EL (cell line): ENCODE measurements at regions not wholly inside any gene's neighbourhood (a gene's known extent, or its start where the extent isn't known, plus 50 kb on each side); places are given as distances from the start of the nearest gene placed in this dataset.

ENCODE experiments used
- DNase-seq: peaks from one replicate; pipeline ENCODE4 v3.0.0-alpha.2; 2016

GRCh38 chr2:125070726-125071505 lies 1045.8 kb downstream of the CNTNAP5 start:
- DNase-seq: no peak

DNA sequence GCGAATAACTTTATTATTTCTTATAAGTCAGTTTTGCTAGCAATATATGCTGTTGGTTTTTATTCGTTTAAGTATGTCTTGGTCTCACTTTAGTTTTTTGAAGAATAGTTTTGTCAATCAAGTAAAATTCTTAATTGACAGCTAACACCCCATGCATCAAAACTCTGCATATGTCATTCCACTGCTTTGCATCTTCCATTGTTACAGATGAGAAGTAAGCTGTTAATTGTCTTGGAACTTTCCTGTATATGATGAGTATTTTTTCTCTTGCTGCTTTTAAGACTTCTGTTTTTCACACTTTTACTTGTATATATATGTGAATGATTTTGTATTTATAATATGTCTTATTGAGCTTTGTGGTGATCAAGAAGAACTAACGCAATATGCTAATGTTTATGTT lies 1048.4 kb downstream of the CNTNAP5 start:
- no peak for DNase-seq

GRCh38 chr2:125085904-125086303 lies 1060.8 kb downstream of the CNTNAP5 start:
- DNase-seq: no peak

DNA sequence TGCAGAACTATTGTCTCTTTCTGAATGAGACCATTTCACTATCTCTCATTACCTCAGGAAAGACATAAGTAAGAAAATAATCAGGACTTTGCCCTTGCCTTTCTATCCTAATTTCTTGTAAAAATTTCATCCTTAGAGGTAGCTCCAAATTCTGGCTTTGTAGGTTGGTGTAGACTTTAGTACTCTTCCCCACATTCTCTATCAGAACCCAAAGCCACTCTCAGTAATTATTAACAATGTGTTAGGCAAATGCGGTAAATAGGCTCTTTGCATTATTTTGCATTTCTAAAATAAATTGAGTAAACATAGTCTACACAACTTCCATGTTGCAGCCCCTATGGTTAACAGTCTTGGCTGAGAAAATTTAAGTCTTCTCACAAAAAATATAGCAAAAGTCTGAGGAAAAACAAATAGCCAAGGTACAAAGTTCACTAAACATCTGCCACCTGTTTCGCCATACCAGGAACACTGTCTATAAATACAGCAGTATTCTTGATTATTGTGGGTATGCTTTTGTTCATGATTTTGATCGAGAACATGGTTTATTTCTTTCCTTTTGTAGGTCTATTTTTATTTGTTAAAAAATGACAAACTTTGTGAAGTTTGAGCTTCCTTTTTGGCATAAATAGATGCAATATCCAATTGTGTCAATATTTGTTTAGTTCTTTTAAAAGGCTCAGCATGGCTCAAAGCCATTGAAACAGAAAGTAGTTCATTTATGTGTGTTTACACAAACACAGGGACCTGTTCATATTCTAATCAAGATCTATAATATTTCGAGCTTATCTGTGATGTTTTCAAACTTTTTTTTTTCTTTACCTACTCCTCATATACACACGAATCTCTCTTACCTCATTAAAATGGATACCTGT lies 1061.5 kb downstream of the CNTNAP5 start:
- DNase-seq: no peak

- no peak for DNase-seq
Observed at GRCh38 chr2:125092276-125093009, 1067.4 kb downstream of the CNTNAP5 start.

GRCh38 chr2:125095826-125096225 lies 1070.7 kb downstream of the CNTNAP5 start:
- no peak for DNase-seq

- DNase-seq: no peak
Observed at GRCh38 chr2:125106710-125107109, 1081.6 kb downstream of the CNTNAP5 start.

DNA sequence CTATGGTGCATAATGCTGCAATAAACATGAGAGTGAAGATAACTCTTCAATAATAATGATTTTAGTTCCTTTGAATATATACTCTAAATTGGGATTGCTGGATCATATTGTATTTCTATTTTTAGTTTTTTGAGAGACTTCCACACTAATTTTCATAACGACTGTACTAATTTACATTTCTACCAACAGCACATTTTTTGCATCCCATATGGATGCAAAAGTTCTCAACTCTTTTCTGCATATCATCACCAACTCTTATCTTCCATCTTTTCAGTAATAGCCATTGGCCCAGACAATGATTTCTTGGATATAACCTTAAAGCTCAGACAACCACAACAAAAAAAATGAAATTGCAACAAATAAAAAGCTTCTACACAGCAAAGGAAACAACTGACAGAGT lies 1082.4 kb downstream of the CNTNAP5 start:
- DNase-seq: no peak

DNA sequence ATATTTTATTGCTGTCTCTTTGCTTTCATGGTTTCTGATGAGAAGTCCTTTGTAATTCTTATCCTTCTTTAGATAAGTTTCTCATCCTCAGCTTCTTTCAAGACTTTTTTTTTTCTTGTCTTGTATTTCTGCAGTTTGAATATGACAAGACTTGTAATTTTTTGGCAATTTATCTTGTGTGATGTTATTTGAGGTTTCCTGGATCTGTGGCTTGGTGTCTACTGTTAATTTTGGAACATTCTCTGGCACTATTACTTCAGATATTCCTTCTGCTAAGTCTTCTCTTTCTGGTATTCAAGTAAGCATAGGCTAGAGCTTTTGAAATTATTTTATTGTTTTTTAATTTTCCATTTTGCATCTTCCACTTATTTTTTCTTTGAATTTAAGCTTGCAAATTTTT lies 1083.2 kb downstream of the CNTNAP5 start:
- DNase-seq: no peak

GRCh38 chr2:125125902-125126301 lies 1100.8 kb downstream of the CNTNAP5 start:
- no peak for DNase-seq

GRCh38 chr2:125160947-125161346 lies 1135.9 kb downstream of the CNTNAP5 start:
- no peak for DNase-seq

DNA sequence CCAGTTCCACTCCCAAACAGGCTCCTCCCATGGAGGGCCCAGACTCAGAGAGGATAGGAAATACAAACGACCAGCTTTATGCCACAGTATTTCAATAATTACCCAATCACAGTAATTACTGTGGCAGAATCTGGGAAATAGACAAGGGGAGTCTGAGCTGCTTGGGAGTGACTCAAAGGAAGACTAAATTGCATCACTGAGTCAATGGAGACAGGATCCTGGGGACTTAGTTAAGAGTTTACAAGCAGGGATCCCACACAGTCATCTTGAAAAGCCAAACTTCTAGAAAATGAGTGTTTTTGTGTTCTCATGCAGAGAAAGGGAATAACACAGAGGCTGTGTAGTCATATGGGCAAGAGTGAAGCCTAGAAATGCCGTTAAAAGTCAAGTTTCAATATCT lies 1142.1 kb downstream of the CNTNAP5 start:
- DNase-seq: no peak

DNA sequence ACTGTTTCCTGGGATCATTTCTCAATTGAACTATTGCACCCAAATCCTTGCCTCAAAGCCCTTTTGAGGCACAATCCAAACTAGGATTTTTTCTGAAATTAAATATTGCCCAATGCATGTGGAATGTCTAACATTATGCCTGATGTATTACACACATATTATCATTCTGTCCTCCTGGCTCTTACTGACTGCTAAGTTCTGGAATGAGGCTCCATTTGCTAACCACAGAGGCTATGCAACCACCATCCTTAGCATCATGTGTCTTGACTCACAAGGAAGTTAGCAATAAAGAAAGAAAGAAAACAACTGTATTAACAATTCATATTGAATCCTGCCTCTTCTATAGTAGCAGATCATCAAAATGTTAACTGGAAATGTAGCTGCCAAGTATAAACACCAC lies 1142.7 kb downstream of the CNTNAP5 start:
- DNase-seq: no peak

DNA sequence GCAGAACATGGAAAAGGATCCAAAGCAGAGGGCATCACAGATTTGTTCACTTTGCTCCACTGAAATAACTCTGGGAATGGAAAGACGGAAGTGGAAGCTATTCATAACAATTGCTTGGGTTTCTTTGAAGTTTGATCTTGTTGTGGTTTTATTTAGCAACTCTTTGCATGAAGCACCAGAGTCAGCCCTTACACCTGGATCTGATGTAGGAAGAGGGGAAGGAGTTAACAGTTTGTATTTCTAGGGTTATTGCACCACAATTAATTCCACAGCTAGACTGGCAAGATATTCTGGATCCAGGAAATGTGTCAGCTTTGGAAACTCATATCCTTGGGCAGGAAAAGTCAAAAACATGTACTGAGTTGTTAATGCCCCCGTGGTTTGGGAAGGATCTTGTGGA lies 1143.4 kb downstream of the CNTNAP5 start:
- DNase-seq: no peak

GRCh38 chr2:125169022-125169763 lies 1144.1 kb downstream of the CNTNAP5 start:
- no peak for DNase-seq

- no peak for DNase-seq
Observed at GRCh38 chr2:125169764-125170146, 1144.7 kb downstream of the CNTNAP5 start.

- no peak for DNase-seq
Observed at GRCh38 chr2:125172181-125172580, 1147.1 kb downstream of the CNTNAP5 start.

- no peak for DNase-seq
Observed at GRCh38 chr2:125175415-125175814, 1150.3 kb downstream of the CNTNAP5 start.

DNA sequence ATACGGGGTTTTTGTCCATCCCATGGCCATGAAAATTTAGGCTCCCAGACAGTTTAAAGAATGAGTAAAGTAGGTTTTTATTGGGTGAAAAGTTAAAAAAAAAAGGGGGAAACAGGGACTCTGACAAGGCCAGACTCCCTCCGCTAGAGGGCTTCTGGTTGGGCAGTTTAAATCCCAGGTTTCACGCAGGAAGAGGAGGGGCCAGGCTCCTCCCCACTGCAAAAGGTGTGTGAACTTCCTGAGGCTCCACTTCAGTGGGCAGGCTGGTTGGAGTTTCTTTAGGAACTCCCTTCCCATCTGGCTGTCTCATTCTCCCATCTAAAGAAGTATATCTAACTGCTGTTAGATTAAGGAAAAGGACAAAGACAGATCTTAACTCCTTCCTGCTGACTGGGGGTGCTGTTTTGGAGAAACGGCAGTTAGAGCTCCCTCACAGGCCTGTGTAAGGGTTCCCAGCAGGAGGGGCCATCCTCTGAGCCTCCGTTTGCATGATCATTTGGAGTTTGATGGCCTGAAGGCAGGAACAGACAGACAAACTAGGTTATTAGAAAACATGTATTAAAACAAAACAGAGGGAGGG lies 1160.7 kb downstream of the CNTNAP5 start:
- DNase-seq: no peak

GRCh38 chr2:125207431-125207830 lies 1182.3 kb downstream of the CNTNAP5 start:
- no peak for DNase-seq

- no peak for DNase-seq
Observed at GRCh38 chr2:125216321-125216720, 1191.2 kb downstream of the CNTNAP5 start.

DNA sequence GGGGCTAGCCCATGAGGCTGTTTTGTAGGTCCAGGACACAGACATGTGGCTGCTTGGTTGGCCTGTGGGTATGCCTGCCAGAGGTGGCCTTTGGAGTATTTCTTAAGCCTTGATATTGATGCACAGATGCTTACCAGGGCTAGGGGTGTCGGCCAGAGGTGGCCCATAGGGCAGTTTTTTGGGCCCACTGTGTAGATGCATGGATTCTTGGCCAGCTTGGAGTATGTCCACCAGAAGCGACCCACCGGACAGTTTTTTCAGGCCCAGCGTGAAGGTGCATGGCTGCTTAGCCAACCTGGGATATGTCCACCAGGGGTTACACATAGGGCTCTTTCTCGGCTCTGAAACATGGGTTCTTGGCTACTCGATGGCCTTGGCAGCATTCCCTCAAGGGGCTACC lies 1199.1 kb downstream of the CNTNAP5 start:
- no peak for DNase-seq
